KOPT-K1 (cell line): ENCODE measurements at regions not wholly inside any gene's neighbourhood (a gene's known extent, or its start where the extent isn't known, plus 50 kb on each side); places are given as distances from the start of the nearest gene placed in this dataset.
"Not testable (repeated sequence)": the region's sequence is repeated elsewhere in the genome, so short reads cannot be mapped to it uniquely, and the experiment has no call there.

Experiments
- H3K27ac ChIP-seq: fragments of 200-600 bp; sonication (generic); 2 replicates; pipeline ENCODE4 v1.5.1; 2016; ENCODE audit warnings: antibody characterized with exemption, mild to moderate bottlenecking, low read depth, low read length; ENCODE audit not compliant: poor library complexity, severe bottlenecking
- H3K36me3 ChIP-seq: fragments of 200-600 bp; sonication (generic); 2 replicates; pipeline ENCODE4 v1.5.1; 2017; ENCODE audit warnings: antibody characterized with exemption, mild to moderate bottlenecking, low read length, moderate library complexity; ENCODE audit not compliant: insufficient read depth
- H3K9me3 ChIP-seq: fragments of 200-600 bp; sonication (generic); 2 replicates; pipeline ENCODE4 v1.5.1; 2017; ENCODE audit warnings: antibody characterized with exemption, low read length, mild to moderate bottlenecking; ENCODE audit not compliant: insufficient read depth, poor library complexity, severe bottlenecking

- no peaks in the 10 kb centered on the region for H3K36me3 ChIP-seq
- H3K27ac ChIP-seq, result no peak overlapping the region
- H3K9me3 ChIP-seq, result no peaks in the 10 kb centered on the region
Observed at GRCh38 chr13:70769817-70770216, 661.6 kb upstream of the KLHL1 start.

DNA sequence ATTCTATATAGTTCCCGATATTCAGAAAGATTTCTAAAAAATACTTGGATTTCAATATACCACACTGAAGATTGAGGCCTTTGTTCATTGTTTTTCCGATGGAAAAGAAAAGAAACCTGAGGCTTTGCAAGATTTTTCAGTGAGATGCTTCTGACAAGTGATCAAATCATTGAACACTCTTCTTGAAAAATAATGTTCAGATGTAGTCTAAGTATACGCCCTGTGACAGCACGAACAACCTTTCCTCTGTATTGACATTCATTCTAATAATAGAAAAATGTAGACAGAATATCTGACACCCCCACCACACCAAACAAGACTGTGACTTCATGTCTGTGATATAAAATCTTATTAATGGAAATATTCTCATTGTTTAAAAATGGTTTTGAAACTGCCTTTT lies 650.7 kb upstream of the KLHL1 start:
- H3K9me3 ChIP-seq, result no peaks in the 10 kb centered on the region
- no peaks in the 10 kb centered on the region for H3K36me3 ChIP-seq
- H3K27ac ChIP-seq, result no peak overlapping the region

DNA sequence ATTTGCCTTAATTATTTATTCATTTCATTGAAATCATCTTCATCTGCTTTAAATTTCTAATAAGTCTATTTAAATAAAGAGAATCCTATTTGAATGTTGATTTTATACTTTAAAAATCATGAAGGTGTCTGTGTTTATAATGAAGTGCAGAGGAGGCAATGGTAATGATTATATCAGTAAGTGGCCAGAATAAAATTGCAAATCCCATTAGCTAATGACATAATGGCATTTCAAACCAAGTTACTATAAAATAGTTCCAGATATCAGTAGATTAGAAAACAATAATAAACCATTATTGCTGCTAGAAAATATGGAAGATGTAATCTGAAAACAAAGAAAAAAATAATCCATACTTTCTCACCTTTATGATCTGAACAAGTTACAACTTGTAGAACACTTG lies 647.8 kb upstream of the KLHL1 start:
- Histone ChIP-seq H3K36me3 (no peaks in the 10 kb centered on the region), H3K9me3 (no peaks in the 10 kb centered on the region), H3K27ac (no peak overlapping the region)

GRCh38 chr13:70755456-70755855 lies 647.2 kb upstream of the KLHL1 start:
- Histone ChIP-seq H3K36me3 (no peaks in the 10 kb centered on the region), H3K9me3 (no peaks in the 10 kb centered on the region), H3K27ac (no peak overlapping the region)

- no peak overlapping the region for H3K27ac ChIP-seq
Observed at GRCh38 chr13:70747262-70747661, 639.0 kb upstream of the KLHL1 start.

GRCh38 chr13:70746469-70746868 lies 638.2 kb upstream of the KLHL1 start:
- H3K9me3 ChIP-seq, H3K36me3 ChIP-seq, H3K27ac ChIP-seq: not testable (repeated sequence)

More at GRCh38 chr13:70747262-70747661, 639.0 kb upstream of the KLHL1 start:
- H3K36me3 ChIP-seq, result no peaks in the 10 kb centered on the region
- no peaks in the 10 kb centered on the region for H3K9me3 ChIP-seq

DNA sequence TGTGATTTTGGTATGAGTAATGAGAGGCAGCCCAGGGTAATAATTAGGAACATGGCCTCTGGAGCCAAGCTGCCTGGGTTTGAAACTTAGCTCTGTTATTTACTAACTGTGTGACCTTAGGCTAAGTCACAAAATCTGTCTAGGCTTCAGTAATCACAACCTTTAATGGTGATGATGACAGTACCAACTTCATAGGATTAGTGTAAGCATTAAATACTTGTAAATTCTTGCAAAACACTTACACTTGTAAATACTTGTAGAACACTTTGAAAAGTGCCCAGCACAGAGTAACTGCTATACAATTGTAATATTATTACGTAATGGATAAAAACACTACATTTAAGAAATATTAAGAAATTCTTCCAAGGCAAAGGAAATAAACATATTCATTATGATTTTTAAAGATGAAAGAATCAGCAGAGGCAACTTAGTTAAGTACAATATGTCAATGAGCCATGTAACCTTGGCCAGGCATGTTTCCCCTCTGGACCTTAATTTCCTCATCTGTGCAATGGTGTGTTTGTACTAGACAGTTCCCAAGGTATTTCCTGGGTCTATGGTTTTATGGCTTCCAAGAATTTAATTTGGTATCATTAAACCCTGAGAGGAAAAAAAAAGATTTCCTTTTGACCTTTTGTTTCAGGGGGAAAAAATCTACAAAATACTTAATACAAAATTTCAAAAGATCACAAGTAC lies 628.5 kb upstream of the KLHL1 start:
- H3K36me3 ChIP-seq, result no peaks in the 10 kb centered on the region
- no peaks in the 10 kb centered on the region for H3K9me3 ChIP-seq
- no peak overlapping the region for H3K27ac ChIP-seq

GRCh38 chr13:70732611-70733010 lies 624.4 kb upstream of the KLHL1 start:
- Histone ChIP-seq H3K9me3 (no peaks in the 10 kb centered on the region), H3K36me3 (no peaks in the 10 kb centered on the region), H3K27ac (no peak overlapping the region)

- no peaks in the 10 kb centered on the region for H3K36me3 ChIP-seq
- no peak overlapping the region for H3K27ac ChIP-seq
- H3K9me3 ChIP-seq, result no peaks in the 10 kb centered on the region
Observed at GRCh38 chr13:70729369-70729768, 621.1 kb upstream of the KLHL1 start.

DNA sequence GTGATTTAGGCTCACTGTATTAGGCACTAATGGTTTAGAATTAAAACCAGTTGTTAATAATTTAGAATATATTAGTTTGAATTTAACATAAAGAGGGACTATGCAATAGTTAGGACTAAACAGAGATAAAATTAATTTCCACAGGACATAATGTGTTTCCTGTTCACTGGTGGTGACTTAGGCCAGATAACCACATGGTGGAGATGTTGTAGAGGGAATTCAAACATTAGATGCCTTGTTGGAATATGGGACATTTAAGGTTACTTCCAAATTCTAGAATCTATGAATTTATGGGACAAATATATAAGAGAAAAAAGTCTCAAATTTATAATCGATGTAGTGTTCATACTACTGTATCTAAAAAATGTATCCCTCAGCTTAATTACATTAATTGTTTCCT lies 615.5 kb upstream of the KLHL1 start:
- Histone ChIP-seq H3K36me3 (no peaks in the 10 kb centered on the region), H3K27ac (no peak overlapping the region), H3K9me3 (no peaks in the 10 kb centered on the region)

DNA sequence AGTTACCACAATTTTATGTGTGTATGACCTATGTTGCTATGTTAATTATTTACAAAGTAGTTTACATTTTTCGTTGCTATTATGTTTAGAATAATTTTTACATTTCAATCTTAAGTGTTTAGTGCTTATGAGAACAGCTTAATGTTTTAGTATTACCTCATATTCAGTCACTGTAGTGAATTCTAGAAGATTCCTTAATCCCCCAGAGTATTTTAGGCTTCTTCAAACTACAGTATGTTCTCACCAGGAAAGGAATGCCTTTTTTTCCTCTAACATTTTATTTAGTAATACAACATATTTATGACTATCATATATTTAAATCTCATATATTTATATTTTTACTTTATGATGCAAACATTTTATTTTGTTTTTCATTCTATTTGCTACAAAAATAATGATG lies 612.1 kb upstream of the KLHL1 start:
- Histone ChIP-seq H3K36me3 (no peaks in the 10 kb centered on the region), H3K27ac (no peak overlapping the region), H3K9me3 (no peaks in the 10 kb centered on the region)

DNA sequence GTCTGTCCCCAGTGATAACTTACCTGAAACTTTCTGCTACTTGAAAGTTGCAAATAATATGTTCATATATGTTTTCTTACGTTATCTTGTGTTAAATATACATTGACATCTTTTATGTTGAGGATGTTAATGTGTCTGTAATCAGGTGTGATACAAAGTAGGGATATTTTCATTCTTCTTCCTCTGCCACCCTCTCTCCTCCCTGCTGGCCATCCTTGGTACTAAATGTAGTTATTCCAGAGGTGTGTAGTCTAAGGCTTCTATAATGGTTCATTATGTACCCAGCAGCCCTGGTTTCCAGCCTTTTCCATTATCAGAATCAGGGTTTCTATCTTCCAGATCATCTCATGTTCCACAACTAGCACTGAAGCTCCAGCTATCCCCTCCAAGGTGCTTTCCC lies 606.7 kb upstream of the KLHL1 start:
- Histone ChIP-seq H3K36me3 (no peaks in the 10 kb centered on the region), H3K27ac (no peak overlapping the region), H3K9me3 (no peaks in the 10 kb centered on the region)

- H3K36me3 ChIP-seq, result no peaks in the 10 kb centered on the region
- no peaks in the 10 kb centered on the region for H3K9me3 ChIP-seq
- no peak overlapping the region for H3K27ac ChIP-seq
Observed at GRCh38 chr13:70708775-70709174, 600.5 kb upstream of the KLHL1 start.

DNA sequence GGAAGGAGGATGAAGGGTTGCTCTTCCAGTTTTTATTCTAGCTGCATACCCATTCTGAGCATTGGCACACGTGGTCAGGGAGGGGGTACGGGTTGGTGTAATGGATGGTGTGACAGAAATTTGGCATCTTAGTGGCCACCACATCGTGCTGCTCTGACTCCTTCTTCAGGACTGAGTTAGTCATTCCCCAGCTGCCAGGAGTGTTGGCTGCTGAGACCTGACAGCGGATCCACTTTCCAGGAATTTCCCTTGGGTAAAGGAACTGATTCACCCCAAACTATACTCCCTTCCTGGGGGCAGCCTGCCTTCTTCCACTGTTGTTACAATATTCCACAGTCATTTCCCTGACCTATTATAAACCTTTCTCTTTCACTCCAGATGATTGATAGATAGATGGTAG lies 595.5 kb upstream of the KLHL1 start:
- Histone ChIP-seq H3K27ac (no peak overlapping the region), H3K9me3 (no peaks in the 10 kb centered on the region), H3K36me3 (no peaks in the 10 kb centered on the region)

GRCh38 chr13:70694996-70695715 lies 586.9 kb upstream of the KLHL1 start:
- no peaks in the 10 kb centered on the region for H3K9me3 ChIP-seq
- H3K27ac ChIP-seq, result no peak overlapping the region
- H3K36me3 ChIP-seq, result no peaks in the 10 kb centered on the region

- Histone ChIP-seq H3K9me3 (no peaks in the 10 kb centered on the region), H3K27ac (no peak overlapping the region), H3K36me3 (no peaks in the 10 kb centered on the region)
Observed at GRCh38 chr13:70668983-70669382, 560.7 kb upstream of the KLHL1 start.
